ENCODE measurements at regions not wholly inside any gene's neighbourhood (a gene's known extent, or its start where the extent isn't known, plus 50 kb on each side); places are given as distances from the start of the nearest gene placed in this dataset.
A peak's percentile ranks its signal among the peaks of the same experiment; 100 is the strongest.

DNA sequence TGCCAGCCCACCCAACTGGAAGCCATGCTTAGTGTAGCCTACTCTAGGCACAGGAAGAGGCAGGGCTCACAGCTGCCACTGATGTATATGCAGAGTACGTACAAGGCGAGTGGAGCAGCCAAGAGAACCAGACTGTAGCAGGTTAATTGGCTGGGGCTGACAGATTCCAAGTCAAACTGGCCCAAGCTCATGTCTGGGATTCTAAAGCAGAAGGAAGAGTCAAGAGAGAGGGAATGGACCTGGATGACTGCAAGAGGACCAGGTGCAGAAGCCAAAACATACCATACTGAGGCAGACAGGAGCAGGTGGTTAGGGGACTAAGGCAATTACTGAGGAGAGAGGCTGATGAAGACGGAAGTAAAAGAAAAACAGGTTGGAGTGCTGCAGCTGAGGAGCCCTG, 51.3 kb upstream of the LRRN2 start:
- peak in 1 of 2 experiments; percentile 23 for DNase-seq

DNA sequence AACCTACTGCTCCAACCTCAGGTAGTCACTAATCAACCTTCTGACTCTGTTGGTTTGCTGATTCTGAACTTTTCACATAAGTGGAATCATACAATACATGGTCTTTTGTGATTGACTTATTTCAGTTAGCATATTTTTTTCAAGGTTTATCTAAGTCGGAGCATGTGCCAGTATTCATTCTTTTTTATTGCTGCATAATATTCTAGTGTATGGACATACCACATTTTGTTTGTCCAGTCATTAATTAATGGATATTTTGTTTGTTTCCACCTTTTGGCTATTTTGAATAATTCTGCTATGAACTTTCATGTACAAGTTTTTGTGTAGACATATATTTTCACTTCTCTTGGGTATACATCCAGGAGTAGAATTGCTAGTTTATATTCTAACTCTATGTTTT, 53.0 kb upstream of the LRRN2 start:
- DNase-seq = no peak

DNA sequence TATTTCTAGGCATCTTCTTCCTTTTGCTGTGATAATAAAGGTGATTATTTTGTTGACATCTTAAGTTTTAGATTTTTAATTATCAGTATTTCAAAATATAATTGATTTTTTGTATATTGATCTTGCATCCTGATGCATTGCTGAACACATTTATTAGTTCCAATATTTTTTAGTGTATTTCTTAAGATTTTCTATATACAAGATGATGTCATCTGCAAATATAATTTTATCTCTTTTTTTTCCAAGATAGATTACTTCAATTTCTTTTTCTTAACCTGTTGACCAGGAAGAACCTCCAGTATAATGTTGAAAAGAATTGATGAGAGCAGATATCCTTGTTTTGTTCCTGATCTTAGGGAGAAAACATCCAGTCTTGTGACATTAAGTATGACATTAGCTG, 54.8 kb upstream of the LRRN2 start:
- DNase-seq = no peak

DNA sequence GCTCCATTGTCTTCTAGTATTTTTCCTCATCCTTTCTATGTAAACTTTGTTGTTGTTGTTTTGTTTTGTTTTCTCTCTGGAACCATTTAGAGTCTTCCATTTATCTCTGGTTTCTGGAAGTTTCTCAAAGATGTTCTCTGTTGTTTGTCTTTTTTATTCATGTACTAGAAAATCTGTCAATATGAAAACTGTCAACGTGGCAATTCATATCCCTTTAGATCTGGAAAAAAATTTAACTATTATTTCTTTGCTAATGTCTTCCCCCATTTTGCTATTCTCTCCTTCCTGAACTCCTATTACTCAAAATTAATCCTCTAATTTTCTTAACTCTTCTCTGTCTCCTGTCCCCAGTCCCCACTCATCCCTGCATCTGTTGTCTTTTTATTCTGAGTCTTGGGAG, 55.9 kb upstream of the LRRN2 start:
- no peak for DNase-seq

DNA sequence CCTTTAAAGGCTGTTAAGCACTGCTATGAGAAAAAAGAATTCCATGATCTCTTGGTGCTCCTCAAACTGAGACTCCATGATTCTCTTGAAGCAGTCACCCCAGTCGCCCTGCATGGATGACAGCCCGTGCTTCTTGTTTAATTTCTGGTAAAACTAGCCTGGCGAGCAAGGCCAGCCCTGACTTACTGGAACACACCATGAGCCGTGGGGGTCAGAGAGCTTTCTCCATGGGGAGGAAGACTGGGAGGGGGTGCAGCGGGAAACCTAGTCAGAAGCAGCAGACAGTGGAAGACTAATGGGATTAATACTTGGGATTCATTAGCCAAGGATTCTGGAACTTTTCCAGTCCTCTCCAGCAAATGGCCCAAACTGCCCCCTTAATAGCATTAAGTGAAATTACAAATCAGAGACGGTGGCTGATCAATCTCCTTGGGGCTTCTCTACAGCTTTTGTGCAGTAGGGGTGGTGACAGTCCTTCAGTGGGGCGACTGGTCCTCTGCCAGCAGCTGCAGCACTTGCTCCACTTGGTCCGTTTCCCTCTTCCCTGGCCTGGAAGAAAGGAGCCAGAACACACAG, 57.2 kb upstream of the LRRN2 start:
- DNase-seq = no peak

DNA sequence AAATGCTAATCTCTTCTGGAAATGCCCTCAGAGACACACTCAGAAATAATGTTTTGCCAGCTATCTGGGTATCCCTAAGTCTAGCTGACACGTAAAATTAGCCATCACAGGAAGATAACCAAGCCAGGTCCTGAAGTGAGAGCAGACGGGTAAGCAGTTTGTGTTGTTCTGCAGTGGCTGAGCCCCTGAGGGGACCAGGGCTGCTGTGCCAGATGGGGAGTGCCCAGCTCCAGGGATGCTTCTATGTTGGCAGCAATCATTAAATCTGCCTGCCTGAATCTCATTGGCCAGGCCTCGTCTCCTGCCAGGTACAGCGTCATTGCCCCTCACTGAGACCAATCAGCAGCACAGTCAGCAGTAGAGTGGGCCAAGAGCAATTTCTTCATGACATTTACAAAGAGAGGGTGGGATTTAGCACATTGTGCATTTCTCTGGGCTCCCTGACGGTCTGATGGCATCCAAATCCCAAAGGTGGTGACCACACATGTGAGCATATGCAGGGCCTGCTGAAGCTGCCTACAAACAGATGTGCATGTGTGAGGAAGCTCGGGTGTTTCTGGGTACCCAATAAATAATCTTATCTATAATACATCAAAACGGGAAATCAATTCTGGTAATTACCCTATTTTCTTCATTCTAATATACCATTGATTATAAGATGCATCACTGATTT, 58.7 kb upstream of the LRRN2 start:
- DNase-seq = no peak

DNA sequence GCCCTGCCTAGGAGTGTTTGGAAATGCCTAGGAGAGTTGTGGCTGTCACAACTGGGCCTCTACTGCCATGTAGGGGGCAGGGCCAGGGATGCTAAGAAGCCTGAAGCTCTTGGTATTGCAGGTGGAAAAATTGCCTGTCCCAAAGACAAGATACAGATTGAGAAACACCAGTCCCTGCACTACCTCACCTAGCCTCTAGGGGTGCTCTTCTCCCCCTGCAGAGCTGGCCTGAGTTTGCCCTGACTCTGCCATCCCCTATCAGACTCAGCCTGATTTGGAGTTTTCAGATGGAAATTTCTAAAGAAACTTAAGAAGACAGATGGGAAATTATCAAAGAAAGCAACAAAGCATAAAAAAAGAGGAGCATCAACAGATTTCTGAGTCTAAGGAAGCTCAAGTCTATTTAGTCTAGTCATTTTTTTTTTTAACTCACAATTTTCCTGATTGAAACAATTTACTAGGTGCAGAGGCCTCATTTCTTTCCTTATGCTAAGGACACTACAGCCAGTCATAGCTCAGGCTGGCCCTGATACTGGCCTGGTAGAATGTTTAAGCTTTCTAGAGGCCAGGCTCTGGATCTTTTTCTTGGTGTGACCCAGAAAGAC, 61.4 kb upstream of the LRRN2 start:
- no peak for DNase-seq

DNA sequence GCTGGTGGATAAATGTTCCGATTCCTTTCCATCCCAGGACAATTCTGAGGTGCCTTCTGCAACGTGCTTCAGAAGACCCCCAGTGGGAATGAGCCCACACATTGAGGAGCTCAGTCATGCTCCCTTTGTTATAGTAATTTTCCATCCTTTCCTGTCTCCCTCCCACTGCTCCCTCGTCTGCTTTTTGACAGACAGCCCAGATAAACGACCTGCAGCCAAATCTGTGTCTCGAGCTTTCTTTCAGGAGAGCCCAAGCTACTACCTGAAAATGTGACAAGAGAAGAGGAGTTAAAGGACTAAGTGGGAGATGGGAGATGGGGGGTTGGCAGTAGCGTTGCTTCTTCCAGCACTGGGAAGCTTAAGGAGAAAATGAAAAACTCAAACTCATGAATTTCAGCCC, 65.9 kb upstream of the LRRN2 start:
- DNase-seq = no peak

DNA sequence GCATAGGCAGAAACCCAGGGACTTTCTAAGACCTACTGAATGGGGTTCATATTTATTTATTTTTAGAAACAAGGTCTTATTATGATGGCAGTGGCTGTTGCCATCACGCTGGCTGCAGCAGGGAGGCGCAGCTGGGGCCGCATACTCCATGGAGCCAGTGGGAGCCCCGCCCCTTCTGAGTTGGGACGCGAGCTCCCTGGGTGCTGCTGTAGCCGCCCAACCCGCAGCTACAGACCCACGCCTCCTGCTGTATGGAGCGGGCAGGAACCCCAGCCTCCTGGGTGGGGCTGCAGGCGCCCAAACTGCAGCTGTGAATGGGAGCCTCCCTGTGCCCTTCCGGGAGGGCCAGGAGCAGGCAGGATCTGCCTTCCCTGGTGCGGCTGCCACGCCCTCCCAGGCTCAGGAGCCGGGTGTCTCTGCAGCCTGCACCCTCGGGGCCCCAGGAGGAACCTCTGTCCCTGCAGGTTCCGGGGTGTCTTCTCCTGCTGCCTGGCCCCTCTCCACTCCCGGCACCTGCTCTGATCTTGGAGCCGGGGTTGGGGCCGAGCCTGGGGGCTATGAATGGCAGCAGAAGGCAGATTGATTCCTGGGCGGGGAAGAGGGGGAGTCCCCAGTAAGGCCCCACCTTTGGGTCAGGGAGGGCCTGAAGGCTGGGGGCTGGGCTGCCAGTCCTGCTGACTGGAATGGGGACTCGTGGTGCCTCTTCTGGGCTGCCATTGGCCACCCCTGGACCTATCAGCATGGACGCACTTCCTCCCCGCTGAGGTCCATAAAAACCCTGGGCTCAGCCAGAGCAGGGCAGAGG, 66.5 kb upstream of the LRRN2 start:
- DNase-seq = no peak

DNA sequence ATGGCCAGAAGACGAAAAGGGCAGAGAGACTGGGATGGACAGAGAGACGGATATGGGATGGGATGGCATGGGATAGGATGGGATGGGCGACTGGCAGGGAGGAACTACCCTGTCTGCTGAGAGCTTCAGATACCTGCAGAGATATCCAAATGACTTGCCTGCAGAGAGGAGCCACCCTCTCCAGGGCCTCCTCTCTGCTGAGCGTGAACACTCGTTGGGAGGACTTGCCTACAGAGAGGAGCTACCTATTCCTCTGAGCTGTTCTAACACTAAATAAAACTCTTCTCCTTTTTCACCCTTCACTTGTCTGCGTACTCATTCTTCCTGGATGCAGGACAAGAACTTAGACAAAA, 67.1 kb upstream of the LRRN2 start:
- no peak for DNase-seq

DNA sequence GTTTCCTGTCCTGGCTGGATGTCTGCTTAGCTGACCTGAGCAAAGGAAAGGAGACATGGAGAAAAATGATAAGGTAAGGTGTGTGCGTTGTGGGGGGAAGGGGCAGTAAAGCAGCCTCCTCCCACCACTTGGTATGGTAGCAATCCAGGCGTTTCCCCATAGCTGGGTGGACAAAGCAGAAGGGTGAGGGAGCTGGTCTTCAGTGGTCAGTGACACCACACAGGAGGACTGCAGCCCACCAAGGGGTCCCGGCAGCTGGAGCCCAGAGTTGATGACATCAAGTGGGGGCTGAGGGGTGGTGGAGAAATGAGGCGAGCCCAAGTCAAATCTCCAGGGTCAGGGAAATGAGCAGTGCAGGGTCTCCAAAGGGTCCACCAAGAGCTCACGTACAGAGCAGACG, 69.3 kb upstream of the LRRN2 start:
- no peak for DNase-seq

DNA sequence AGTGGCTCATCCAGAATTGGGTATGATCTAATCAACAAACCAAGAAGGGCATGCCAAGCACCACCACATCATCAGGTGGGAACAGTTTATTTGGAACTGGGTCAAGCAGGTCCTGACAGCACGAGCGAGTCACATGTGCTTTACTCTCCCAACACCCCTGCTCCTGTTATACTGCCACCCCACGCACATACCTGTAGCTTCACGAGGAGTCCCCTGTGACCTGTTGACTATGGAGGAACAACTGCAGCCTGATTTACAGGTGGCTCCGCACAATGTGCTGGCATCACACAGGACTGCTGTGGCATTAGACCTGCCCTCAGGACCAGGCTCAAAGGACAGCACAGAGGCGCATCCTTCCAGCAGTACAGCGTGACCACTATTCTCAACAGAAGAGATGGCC, 70.8 kb upstream of the LRRN2 start:
- DNase-seq = no peak

DNA sequence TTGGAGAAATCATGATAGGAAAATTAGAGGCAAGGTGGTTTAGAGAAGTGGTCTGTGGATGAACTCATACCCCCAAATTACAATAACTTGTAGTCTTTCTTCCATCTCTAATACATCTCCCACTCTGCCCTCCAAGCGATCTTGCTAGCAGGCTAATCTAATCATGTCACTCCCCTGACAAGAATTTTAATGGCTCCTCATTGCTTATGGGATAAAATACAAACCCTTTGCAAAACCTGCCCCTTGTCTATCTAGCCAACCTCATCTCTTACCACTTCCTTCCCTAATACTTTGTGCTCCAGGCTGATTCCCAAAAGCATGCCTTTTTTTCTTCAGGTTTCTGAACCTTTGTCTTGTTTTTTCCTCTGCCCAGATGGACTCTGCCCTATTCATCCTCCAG, 71.3 kb upstream of the LRRN2 start:
- no peak for DNase-seq

DNA sequence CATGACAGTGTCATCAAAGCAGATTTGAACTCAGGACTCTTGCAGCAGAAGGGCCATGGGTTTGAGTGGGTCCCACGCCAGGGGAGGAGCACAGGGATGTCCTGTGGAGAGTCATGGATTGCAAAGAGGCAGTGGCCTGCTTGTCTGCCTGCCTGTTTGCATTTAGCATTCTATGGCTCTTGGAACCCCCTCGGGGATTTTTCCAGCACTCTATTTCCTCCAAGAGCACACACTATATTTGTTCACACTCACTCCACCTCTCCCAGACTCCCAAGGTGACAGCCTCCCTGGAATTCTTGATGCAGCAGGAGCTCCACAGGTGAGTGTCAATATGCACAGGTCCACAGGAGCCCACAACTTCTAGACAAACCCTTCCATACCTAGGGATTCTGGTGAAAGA, 73.1 kb upstream of the LRRN2 start:
- no peak for DNase-seq

DNA sequence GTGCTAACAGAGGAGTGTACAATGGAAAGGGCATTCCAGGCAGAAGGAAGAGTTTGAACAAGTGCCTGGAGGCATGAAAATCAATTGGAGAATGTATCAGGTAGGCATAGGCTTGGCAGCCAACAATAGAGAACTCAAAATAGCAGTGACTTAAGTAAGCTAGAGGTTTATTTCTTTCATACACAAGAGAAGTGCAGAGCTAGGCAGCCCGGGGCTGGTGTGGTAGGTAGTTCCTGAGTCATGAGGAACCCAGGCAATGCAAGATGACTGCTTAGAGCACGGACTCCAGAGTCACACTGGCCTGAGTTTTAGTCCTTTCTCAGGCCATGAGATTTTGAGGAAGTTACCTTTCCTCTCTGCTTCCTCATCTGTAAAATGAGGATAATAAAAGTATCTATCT, 74.8 kb upstream of the LRRN2 start:
- DNase-seq = no peak

DNA sequence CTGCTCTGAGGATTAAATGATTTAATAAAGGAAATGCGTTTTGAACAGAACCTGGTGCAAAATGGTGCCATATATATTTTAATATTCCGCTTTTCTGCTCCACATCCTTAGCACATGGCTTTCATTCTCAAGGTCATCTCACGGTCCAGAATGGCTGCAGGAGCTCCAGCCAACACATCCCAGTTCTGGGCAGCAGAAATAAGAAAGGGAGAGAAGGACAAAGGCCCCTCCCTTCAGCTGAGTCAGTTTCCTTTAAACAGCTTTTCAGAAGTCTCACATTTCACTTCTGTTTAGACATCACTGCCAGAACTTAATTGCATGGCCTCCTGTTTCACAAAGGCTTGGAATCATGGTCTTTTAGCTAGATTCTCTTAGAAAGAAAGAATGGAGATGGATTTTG, 75.2 kb upstream of the LRRN2 start:
- no peak for DNase-seq

DNA sequence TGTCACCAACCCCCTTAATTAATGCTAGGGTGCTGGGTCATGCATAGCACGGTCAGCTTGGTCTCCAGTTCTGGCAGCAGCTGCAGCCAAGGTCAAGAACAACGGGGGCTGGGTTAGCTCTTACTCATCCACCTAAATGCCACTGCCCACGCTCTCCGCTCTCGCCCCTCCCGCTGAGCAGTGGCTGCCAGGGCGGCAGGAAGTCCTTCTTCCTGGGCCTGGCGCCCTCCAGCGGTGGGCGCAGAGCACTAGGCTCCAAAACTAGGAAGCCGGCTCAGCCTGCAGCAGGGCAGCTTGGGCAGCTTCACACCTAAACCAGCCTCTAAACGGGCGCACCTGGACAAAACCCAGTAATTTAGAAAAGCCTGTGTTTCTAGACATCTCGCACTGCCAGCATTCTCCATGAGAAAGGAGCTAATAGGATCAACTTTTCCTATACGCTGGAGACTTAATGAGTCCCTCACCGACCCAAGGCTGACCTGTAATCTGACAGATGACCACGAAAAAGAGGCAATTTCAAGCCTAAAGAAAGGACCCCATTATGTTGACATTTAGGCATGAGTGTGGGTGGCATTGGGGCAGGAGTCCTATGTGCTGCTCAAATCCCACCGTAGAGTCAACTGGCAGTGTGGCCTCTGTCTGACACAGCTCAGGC, 78.4 kb upstream of the LRRN2 start:
- DNase-seq = peak in 1 of 2 experiments; percentile 12

DNA sequence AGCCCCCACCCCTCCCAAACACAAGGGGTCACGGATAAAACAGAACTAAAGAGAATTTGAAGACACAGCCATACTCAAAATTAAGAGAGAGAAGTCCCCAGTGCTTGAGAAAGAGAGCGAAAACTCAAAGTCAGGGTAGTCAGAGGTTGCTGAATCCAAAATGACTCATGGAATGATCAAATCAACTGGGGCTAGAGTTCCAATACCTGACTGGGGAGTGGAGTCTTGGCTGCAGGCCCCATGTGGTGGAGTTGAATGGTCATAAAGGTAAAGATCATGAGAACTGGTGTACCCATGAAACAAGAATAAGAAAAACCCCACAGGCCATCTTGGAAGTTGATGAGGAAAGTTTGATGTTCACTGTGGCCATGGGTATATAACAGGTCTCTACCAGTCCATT, 84.5 kb upstream of the LRRN2 start:
- no peak for DNase-seq

DNA sequence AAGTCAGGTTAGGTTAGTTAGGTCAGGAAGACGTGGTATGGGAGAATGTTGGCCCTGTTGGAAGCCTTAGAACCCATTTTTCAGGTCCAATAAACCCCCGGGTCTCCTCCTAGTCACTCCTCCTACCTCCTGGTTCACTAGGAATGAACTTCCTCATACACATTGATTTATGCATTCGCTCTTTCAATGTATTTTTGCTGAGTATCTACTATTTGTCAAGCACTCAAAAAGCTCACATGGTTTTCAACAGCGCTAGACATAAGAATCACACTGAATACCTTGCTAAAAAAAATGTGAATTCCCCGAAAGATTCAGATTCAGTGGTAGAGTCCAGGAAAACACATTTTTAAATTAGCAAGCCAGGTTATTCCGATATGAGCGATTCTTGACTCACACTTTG, 85.8 kb upstream of the LRRN2 start:
- no peak for DNase-seq

DNA sequence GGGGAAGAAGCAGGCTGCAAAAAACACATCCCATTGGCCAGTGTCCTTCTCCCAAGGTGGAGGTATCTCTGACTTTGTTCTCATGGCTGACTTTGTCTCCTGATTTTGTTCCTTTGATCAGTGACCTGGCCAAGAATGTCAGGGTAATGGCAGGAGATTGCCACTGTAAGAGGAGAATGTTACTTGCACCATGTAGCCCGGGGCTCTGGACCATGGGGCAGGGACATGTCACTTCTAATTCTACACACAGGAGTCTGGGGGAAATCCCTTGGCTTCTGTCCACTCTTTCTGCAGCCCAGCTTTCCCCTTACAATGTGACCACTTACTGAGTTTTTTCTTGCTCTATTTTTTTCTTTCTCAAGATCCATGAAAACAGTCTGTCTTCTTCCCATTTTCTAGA, 87.7 kb upstream of the LRRN2 start:
- no peak for DNase-seq

DNA sequence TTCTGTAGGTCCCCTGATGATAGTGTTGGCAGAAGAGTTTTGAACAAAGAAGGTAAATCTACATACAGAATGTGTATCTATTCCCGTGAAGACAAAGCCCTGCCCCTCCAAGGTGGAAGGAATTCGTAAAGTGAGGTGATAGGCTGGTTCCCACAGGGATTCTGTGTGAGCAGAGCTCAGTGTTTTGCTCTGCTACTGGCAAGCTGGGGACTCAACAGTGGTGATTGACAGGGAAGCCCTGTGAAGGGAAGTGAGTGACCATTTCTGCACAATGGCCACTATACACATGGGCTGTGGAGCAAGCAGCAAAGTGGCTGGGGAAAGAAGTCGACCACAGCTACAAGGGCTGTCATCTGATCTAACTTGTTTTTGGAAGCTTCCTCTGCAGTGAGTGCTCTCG, 90.0 kb upstream of the LRRN2 start:
- no peak for DNase-seq

DNA sequence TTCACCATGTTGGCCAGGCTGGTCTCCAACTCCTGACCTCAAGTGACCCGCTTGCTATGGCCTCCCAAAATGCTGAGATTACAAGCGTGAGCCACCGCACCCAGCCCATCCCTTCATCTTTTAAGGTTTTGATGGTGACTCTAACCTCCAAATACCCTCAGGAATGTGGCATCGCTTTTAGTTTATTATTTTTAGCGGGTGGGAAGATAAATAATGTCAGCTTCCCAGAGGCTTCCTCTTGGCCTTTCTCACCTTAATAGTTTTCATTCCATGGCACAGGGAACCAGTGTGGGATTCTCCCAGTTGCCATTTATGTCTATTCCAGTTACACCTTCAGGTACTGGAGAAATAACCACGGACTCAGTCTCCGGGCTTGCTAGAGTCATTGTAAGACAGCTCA, 92.1 kb upstream of the LRRN2 start:
- no peak for DNase-seq

DNA sequence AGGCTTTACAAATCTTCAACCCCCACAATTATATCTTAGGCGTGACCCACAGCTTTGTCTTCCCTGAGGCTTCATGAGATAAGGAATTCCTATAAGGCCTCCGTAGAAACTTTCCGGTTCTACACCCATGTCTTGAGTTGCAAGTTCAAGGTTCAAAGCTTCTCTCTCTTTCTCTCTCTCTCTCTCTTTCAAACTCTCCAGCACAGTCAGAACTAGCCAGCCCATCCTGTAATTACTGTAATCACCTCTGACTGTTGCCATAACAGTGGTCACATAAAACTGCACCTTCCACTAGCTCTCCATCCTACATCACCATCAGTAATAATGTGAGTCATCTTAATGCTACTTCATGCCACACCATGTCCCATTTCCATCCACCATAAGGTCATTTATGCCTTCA, 90.0 kb upstream of the NFASC start:
- no peak for DNase-seq

All from cerebellar nuclear complex (tissue), 1 donor.